Heart left ventricle (tissue), 13 donors: ENCODE measurements at regions not wholly inside any gene's neighbourhood (a gene's known extent, or its start where the extent isn't known, plus 50 kb on each side); places are given as distances from the start of the nearest gene placed in this dataset.

Source experiments
- CTCF ChIP-seq, 12 donors: fragments of 200-600 bp; sonication (generic) in 4 of 12; IDR thresholded peaks; one replicate each; pipeline versions ENCODE4 v1.5.0 to v1.8.0; 2018 to 2022; ENCODE audit warnings: antibody characterized with exemption in 12 of 12, mild to moderate bottlenecking in 5 of 12
- POLR2A ChIP-seq, 2 donors: fragments of 450-650 bp; IDR thresholded peaks; one replicate each; pipeline ENCODE4 v1.6.1; 2017; ENCODE audit warnings: antibody characterized with exemption in 2 of 2, mild to moderate bottlenecking in 2 of 2, moderate library complexity in 2 of 2
- donor health status: ischemic (EF 13 %, LVEDD 7.1; RV severe dilation, severe dysfunction).
- donor health status: DM: no; HTN: yes; CAD: no.
- donor health status: DM: no; HTN: no; CAD: no.
- donor health status: ischemic (EF 25% LVEDD 6.9; RV normal size, moderate dysfunction).
- donor health status: ischemic (EF 25% LVEDD 5.7; RV mildly dilated, moderate dysfunction).
- donor health status: ischemic (EF 35%, LVEDD 5.7; RV mildly dilated, moderate dysfunction).
- donor health status: nonischemic (EF 11% LVEDD 7.7; RV severe dilation, severe dysfunction).
- donor health status: DM: yes; HTN: yes; CAD: no.
- donor health status: PGD.
- donor health status: ischemic (EF 29% LVEDD 5.4; RV normal size, mild dysfunction).
- donor health status: nonischemic (EF 23%, LVEDD 6.1; RV moderate dilation, normal function).

GRCh38 chr3:163048881-163049280, 1552.3 kb downstream of the OTOL1 start:
- TF ChIP-seq CTCF (IDR thresholded peaks at IDR 0.05) (no peak), POLR2A (IDR thresholded peaks at IDR 0.05) (no peak)
